ENCODE measurements at regions not wholly inside any gene's neighbourhood (a gene's known extent, or its start where the extent isn't known, plus 50 kb on each side); places are given as distances from the start of the nearest gene placed in this dataset.

GRCh38 chr6:166806962-166807757 lies 149.2 kb downstream of the RNASET2 start:
- Histone ChIP-seq H4K20me1 (ENCODE audit: low read depth, low read length) (no peaks in the 10 kb centered on the region), H3K4me3 (ENCODE audit: insufficient read depth, low read length, poor library complexity, severe bottlenecking) (no peak overlapping the region), H3K4me2 (ENCODE audit: low read depth, low read length, poor library complexity, severe bottlenecking) (no peak overlapping the region), H3K9me2 (replicated peaks; ENCODE audit: insufficient read depth, low read length) (no peaks in the 10 kb centered on the region), H3K9me3 (ENCODE audit: insufficient read depth, low read length) (no peaks in the 10 kb centered on the region), H3F3A (ENCODE audit: insufficient read depth) (no peaks in the 10 kb centered on the region), H3K79me2 (ENCODE audit: insufficient read depth, low read length) (no peaks in the 10 kb centered on the region), H3K36me3 (ENCODE audit: low read length) (no peaks in the 10 kb centered on the region), H2AFZ (ENCODE audit: low read depth, low read length, severe bottlenecking) (no peak overlapping the region), H3K27me3 (ENCODE audit: low read length) (no peaks in the 10 kb centered on the region), H3K9ac (ENCODE audit: low read length) (no peak overlapping the region), H3K27ac (ENCODE audit: low read depth, low read length) (no peak overlapping the region)
- no peak for TF ChIP-seq CTCF (IDR thresholded peaks at IDR 0.05; ENCODE audit: insufficient read depth, low read length, poor library complexity, severe bottlenecking)
- no peak for TF ChIP-seq EZH2phosphoT487 (conservative IDR thresholded peaks at IDR 0.05; ENCODE audit: low read length)

- no peak overlapping the region for H3K27ac ChIP-seq (ENCODE audit: low read depth, low read length)
- no peaks in the 10 kb centered on the region for H3K27me3 ChIP-seq (ENCODE audit: low read length)
- no peaks in the 10 kb centered on the region for H3K9me3 ChIP-seq (ENCODE audit: insufficient read depth, low read length)
- no peaks in the 10 kb centered on the region for H3K79me2 ChIP-seq (ENCODE audit: insufficient read depth, low read length)
- no peaks in the 10 kb centered on the region for H3K36me3 ChIP-seq (ENCODE audit: low read length)
- no peak overlapping the region for H3K4me2 ChIP-seq (ENCODE audit: low read depth, low read length, poor library complexity, severe bottlenecking)
- H3K4me3 ChIP-seq (ENCODE audit: insufficient read depth, low read length, poor library complexity, severe bottlenecking) = no peak overlapping the region
- TF ChIP-seq EZH2phosphoT487 (conservative IDR thresholded peaks at IDR 0.05; ENCODE audit: low read length) (no peak), CTCF (IDR thresholded peaks at IDR 0.05; ENCODE audit: insufficient read depth, low read length, poor library complexity, severe bottlenecking) (no peak)
- H3K9ac ChIP-seq (ENCODE audit: low read length) = no peak overlapping the region
- H3K9me2 ChIP-seq (replicated peaks; ENCODE audit: insufficient read depth, low read length) = no peaks in the 10 kb centered on the region
- no peak overlapping the region for H2AFZ ChIP-seq (ENCODE audit: low read depth, low read length, severe bottlenecking)
- H3F3A ChIP-seq (ENCODE audit: insufficient read depth) = no peaks in the 10 kb centered on the region
- H4K20me1 ChIP-seq (ENCODE audit: low read depth, low read length) = no peaks in the 10 kb centered on the region
Measured at GRCh38 chr6:166806217-166806838, 150.0 kb downstream of the RNASET2 start.

GRCh38 chr6:166803471-166803870 lies 152.9 kb downstream of the RNASET2 start:
- Histone ChIP-seq H3K36me3 (ENCODE audit: low read length) (no peaks in the 10 kb centered on the region), H2AFZ (ENCODE audit: low read depth, low read length, severe bottlenecking) (no peak overlapping the region), H3K27me3 (ENCODE audit: low read length) (no peaks in the 10 kb centered on the region), H3K9ac (ENCODE audit: low read length) (no peak overlapping the region), H3F3A (ENCODE audit: insufficient read depth) (no peaks in the 10 kb centered on the region), H3K9me2 (replicated peaks; ENCODE audit: insufficient read depth, low read length) (no peaks in the 10 kb centered on the region), H3K27ac (ENCODE audit: low read depth, low read length) (no peak overlapping the region), H3K4me2 (ENCODE audit: low read depth, low read length, poor library complexity, severe bottlenecking) (no peak overlapping the region), H3K9me3 (ENCODE audit: insufficient read depth, low read length) (no peaks in the 10 kb centered on the region), H3K79me2 (ENCODE audit: insufficient read depth, low read length) (no peaks in the 10 kb centered on the region), H4K20me1 (ENCODE audit: low read depth, low read length) (no peaks in the 10 kb centered on the region), H3K4me3 (ENCODE audit: insufficient read depth, low read length, poor library complexity, severe bottlenecking) (no peak overlapping the region)
- no peak for TF ChIP-seq EZH2phosphoT487 (conservative IDR thresholded peaks at IDR 0.05; ENCODE audit: low read length)
- TF ChIP-seq CTCF (IDR thresholded peaks at IDR 0.05; ENCODE audit: insufficient read depth, low read length, poor library complexity, severe bottlenecking) = no peak
